ENCODE measurements at regions not wholly inside any gene's neighbourhood (a gene's known extent, or its start where the extent isn't known, plus 50 kb on each side); places are given as distances from the start of the nearest gene placed in this dataset.

DNA sequence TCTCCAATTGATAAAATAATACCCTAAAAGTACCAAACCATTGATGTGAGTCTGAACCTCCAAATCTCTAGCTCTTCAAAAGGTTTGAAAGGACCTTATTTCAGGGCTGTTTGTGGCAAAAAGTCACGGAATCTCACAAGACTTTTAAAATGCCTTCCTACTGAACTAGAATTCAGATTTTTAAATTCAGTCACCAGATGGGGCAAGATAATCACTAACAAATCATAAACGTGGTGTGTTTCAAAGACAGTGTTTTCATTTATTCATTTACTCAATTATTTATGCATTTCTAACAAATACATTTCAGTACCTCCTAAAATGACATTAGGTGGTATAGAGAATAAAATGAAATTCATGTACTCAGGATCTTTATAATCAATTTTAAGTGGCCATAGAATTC, 68.2 kb upstream of the SMC2 start:
- TF ChIP-seq ZNF558 (CRISPR knock-in tag; IDR thresholded peaks at IDR 0.05; ENCODE audit: borderline replicate concordance) (no peak), ATF7-NPFF (CRISPR knock-in tag; IDR thresholded peaks at IDR 0.05; ENCODE audit: low read depth) (no peak)
